ENCODE measurements at regions not wholly inside any gene's neighbourhood (a gene's known extent, or its start where the extent isn't known, plus 50 kb on each side); places are given as distances from the start of the nearest gene placed in this dataset.

DNA sequence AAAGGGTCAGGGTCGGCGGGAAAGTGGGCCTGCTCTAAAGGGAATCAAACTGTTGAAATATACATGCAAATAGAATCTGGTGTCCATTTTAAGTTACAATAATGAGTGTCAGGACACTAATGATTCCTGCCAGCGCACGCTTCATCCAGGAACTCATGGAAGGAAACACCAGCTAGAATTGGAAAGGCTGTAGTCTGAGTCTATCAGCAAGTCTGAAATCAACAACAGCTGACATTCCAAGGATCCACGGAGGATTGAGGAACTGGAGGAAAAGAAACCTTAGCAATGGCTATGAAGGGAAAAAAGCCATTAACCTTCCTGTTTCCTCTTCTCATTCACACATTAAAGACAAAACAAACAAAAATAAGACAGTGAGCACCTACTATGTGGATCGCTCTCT lies 1063.1 kb downstream of the NTRK3 start:
- TF ChIP-seq POLR2AphosphoS5 (IDR thresholded peaks at IDR 0.05) (no peak), POLR2A (IDR thresholded peaks at IDR 0.05) (no peak), EP300 (IDR thresholded peaks at IDR 0.05) (no peak)
- TF ChIP-seq, protein P1, sequence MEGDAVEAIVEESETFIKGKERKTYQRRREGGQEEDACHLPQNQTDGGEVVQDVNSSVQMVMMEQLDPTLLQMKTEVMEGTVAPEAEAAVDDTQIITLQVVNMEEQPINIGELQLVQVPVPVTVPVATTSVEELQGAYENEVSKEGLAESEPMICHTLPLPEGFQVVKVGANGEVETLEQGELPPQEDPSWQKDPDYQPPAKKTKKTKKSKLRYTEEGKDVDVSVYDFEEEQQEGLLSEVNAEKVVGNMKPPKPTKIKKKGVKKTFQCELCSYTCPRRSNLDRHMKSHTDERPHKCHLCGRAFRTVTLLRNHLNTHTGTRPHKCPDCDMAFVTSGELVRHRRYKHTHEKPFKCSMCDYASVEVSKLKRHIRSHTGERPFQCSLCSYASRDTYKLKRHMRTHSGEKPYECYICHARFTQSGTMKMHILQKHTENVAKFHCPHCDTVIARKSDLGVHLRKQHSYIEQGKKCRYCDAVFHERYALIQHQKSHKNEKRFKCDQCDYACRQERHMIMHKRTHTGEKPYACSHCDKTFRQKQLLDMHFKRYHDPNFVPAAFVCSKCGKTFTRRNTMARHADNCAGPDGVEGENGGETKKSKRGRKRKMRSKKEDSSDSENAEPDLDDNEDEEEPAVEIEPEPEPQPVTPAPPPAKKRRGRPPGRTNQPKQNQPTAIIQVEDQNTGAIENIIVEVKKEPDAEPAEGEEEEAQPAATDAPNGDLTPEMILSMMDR (IDR thresholded peaks at IDR 0.05): no peak
- Histone ChIP-seq H3K4me3 (no peak overlapping the region), H3K4me1 (no peaks in the 10 kb centered on the region), H3K27me3 (no peaks in the 10 kb centered on the region), H3K36me3 (no peaks in the 10 kb centered on the region), H3K27ac (no peak overlapping the region), H3K9me3 (peaks cover 0 to 3% (median 0%) of the 10 kb centered on the region in 4 donors)
- intact Hi-C loops (cut with DNase I; ENCODE audit: low total_unique reads): no loop called here
- WGBS, 5 donors: 72 to 89% (median 85%) methylated on average over 6 of the region's 6 CpGs
- no peak for DNase-seq

DNA sequence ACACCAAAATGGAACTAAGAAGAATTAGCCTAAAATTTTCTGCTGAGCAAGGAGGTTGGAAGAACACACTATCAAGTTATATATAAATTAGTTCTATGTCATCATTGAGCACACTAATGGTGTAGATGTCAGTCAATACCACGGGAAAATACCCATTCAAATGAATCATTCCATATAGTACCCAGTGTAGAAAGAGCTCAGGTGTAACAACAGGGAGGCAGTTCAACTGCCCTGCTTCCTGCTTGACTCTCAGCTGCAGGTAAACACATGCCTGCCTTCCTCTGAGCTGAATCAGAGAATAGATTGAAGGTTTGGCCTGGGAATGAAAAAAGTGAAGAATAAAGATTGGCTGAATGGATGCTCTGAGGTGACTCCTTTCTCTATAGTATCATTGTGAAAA lies 1088.0 kb downstream of the AGBL1 start:
- Histone ChIP-seq H3K36me3 (no peaks in the 10 kb centered on the region), H3K4me3 (no peak overlapping the region), H3K9me3 (no peaks in the 10 kb centered on the region), H3K27ac (no peak overlapping the region), H3K4me1 (no peaks in the 10 kb centered on the region), H3K27me3 (no peaks in the 10 kb centered on the region)
- intact Hi-C loops (cut with DNase I; ENCODE audit: low total_unique reads): no loop called here
- DNase-seq: no peak
- TF ChIP-seq POLR2A (IDR thresholded peaks at IDR 0.05): no peak
- no peak for TF ChIP-seq POLR2AphosphoS5 (IDR thresholded peaks at IDR 0.05)
- TF ChIP-seq, protein P1 (IDR thresholded peaks at IDR 0.05): no peak
- TF ChIP-seq EP300 (IDR thresholded peaks at IDR 0.05): no peak
- 43 to 57% (median 53%) methylated on average over 1 of the region's 1 CpG for WGBS, 5 donors

DNA sequence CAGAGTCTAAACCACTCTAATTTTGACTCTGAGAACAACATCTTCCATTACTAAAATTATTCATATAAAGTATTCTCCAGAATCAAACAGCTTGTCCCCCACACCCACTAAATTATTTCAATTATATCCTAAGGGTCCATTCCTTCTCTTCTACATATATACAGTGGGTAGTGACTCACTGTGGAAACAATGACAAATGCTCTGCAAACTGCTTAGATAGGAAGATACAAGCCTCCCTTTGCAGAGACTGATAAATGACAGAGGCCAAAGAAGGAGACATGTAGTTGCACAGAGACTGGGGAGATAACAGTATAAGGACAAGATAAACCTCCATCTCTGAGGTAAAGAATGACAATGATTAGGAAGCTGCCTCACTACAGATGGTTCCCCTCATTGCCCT lies 1087.4 kb downstream of the AGBL1 start:
- no peak for DNase-seq
- Histone ChIP-seq H3K27ac (no peak overlapping the region), H3K27me3 (no peaks in the 10 kb centered on the region), H3K9me3 (no peaks in the 10 kb centered on the region), H3K4me1 (no peaks in the 10 kb centered on the region), H3K36me3 (no peaks in the 10 kb centered on the region), H3K4me3 (no peak overlapping the region)
- TF ChIP-seq POLR2AphosphoS5 (IDR thresholded peaks at IDR 0.05): no peak
- no peak for TF ChIP-seq POLR2A (IDR thresholded peaks at IDR 0.05)
- TF ChIP-seq EP300 (IDR thresholded peaks at IDR 0.05): no peak
- TF ChIP-seq, protein P1 (IDR thresholded peaks at IDR 0.05): no peak
- intact Hi-C loops (cut with DNase I; ENCODE audit: low total_unique reads): no loop called here

DNA sequence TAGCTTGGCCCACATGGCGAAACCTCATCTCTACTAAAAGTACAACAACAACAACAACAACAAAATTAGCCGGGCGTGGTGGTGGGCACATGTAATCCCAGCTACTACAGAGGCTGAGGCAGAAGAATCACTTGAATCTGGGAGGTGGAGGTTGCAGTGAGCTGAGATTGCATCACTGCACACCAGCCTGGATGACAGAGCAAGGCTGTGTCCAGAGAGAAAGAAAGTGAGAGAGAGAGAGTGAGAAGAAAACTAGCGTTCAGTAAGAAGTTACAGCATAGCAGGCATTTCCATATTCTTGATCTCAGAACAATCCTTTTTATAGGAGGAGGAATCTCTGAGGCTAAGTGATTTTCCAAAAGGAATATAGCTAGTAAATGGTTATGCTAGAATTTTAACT lies 1076.1 kb downstream of the AGBL1 start:
- DNase-seq: no peak
- no peaks in the 10 kb centered on the region for H3K27me3 ChIP-seq
- no peaks in the 10 kb centered on the region for H3K4me1 ChIP-seq
- 75 to 88% (median 80%) methylated on average over 4 of the region's 4 CpGs for WGBS, 5 donors
- intact Hi-C loops (cut with DNase I; ENCODE audit: low total_unique reads): no loop called here
- TF ChIP-seq POLR2AphosphoS5 (IDR thresholded peaks at IDR 0.05) (no peak), POLR2A (IDR thresholded peaks at IDR 0.05) (no peak), EP300 (IDR thresholded peaks at IDR 0.05) (no peak)
- TF ChIP-seq, protein P1 (IDR thresholded peaks at IDR 0.05): no peak
- peaks cover 0 to 6% (median 0%) of the 10 kb centered on the region in 4 donors for H3K9me3 ChIP-seq
- H3K4me3 ChIP-seq: no peak overlapping the region
- no peak overlapping the region for H3K27ac ChIP-seq
- H3K36me3 ChIP-seq: no peaks in the 10 kb centered on the region
